ENCODE measurements at regions not wholly inside any gene's neighbourhood (a gene's known extent, or its start where the extent isn't known, plus 50 kb on each side); places are given as distances from the start of the nearest gene placed in this dataset.

DNA sequence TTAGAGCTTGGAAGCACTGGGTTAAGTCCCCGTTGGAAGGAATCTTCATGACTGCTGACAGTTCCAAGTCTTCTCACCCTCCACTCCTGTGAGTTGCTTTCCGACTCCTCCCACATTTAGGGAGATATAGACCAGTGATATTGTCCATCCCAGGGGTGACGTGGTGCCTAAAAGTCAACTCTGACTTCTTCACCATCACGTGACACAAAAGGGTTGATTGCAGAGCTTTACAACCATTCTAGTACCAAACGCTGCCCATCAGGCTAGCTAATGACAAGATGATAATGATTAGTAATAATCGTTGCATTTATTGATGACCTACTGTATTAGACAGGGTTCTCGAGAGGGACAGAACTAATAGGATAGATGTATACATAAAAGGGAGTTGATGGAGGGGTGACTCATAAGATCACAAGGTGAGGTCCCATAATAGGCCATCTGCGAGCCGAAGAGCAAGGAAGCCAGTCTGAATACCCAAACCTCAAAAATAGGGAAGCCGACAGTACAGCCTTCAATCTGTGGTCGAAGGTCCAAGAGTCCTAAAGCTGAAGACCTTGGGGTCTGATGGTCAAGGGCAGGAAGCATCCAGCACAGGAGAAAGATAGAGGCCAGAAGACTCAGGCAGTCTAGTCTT, 85.3 kb upstream of the CARD11 start:
- H4K20me1 ChIP-seq (ENCODE audit: insufficient read depth, low read length): no peaks in the 10 kb centered on the region
- H3K27me3 ChIP-seq (replicated peaks; ENCODE audit: insufficient read depth, low read length): no peaks in the 10 kb centered on the region
- H2AFZ ChIP-seq (ENCODE audit: low read length): no peak overlapping the region
- no peaks in the 10 kb centered on the region for H3K36me3 ChIP-seq (replicated peaks; ENCODE audit: insufficient read depth, low read length)
- TF ChIP-seq EZH2 (optimal IDR thresholded peaks at IDR 0.05; ENCODE audit: low read depth, low read length): no peak
- TF ChIP-seq, protein P1, sequence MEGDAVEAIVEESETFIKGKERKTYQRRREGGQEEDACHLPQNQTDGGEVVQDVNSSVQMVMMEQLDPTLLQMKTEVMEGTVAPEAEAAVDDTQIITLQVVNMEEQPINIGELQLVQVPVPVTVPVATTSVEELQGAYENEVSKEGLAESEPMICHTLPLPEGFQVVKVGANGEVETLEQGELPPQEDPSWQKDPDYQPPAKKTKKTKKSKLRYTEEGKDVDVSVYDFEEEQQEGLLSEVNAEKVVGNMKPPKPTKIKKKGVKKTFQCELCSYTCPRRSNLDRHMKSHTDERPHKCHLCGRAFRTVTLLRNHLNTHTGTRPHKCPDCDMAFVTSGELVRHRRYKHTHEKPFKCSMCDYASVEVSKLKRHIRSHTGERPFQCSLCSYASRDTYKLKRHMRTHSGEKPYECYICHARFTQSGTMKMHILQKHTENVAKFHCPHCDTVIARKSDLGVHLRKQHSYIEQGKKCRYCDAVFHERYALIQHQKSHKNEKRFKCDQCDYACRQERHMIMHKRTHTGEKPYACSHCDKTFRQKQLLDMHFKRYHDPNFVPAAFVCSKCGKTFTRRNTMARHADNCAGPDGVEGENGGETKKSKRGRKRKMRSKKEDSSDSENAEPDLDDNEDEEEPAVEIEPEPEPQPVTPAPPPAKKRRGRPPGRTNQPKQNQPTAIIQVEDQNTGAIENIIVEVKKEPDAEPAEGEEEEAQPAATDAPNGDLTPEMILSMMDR (IDR thresholded peaks at IDR 0.05; ENCODE audit: low read length): no peak
- TF ChIP-seq EZH2phosphoT487 (IDR thresholded peaks at IDR 0.05; ENCODE audit: low read length): no peak
- H3K9ac ChIP-seq (ENCODE audit: low read length): no peak overlapping the region
- no peaks in the 10 kb centered on the region for H3K79me2 ChIP-seq (ENCODE audit: low read length)
- H3F3A ChIP-seq (ENCODE audit: insufficient read depth, low read length): no peaks in the 10 kb centered on the region
- H3K4me2 ChIP-seq (ENCODE audit: low read depth, low read length): no peak overlapping the region
- no peaks in the 10 kb centered on the region for H3K9me3 ChIP-seq (replicated peaks; ENCODE audit: insufficient read depth, low read length)
- H3K4me3 ChIP-seq (ENCODE audit: low read length): no peak overlapping the region
- no peak for DNase-seq
- no peak overlapping the region for H3K27ac ChIP-seq (ENCODE audit: low read length)
- H3K4me1 ChIP-seq (ENCODE audit: low read length): no peaks in the 10 kb centered on the region
- no peaks in the 10 kb centered on the region for H3K9me2 ChIP-seq (replicated peaks; ENCODE audit: insufficient read depth, low read length)

DNA sequence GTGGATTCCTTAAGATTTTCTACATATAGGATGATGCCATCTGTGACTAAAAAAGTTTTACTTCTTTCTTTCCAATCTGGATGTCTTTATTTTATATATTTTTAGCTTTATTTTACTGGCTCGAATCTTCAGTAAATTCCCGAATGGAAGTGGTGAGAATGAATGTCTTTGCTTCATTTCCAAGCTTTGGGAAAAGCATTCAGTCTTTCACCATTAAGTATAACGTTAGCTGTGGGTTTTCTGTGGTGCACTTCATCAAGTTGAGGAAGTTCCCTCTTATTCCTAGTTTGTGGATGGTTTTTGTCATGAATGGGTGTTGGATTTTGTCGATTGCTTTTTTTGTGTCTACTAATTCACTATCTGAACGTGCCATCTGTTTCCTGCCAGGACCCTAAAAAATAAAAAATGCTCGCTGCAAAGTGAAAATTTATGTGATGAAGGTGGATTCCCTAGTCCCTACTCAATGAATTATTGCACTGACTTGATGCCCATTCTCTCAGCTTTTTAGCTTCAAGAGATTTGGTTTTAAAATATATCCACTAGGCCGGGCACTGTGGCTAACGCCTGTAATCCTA, 90.2 kb upstream of the CARD11 start:
- H3K27me3 ChIP-seq (replicated peaks; ENCODE audit: insufficient read depth, low read length): no peaks in the 10 kb centered on the region
- H4K20me1 ChIP-seq (ENCODE audit: insufficient read depth, low read length): no peaks in the 10 kb centered on the region
- no peak for DNase-seq
- no peak for TF ChIP-seq EZH2 (optimal IDR thresholded peaks at IDR 0.05; ENCODE audit: low read depth, low read length)
- TF ChIP-seq EZH2phosphoT487 (IDR thresholded peaks at IDR 0.05; ENCODE audit: low read length): no peak
- TF ChIP-seq, protein P1 (IDR thresholded peaks at IDR 0.05; ENCODE audit: low read length): no peak
- H3K9me2 ChIP-seq (replicated peaks; ENCODE audit: insufficient read depth, low read length): no peaks in the 10 kb centered on the region
- no peaks in the 10 kb centered on the region for H3K9me3 ChIP-seq (replicated peaks; ENCODE audit: insufficient read depth, low read length)
- no peak overlapping the region for H3K9ac ChIP-seq (ENCODE audit: low read length)
- H3K4me3 ChIP-seq (ENCODE audit: low read length): no peak overlapping the region
- H3K79me2 ChIP-seq (ENCODE audit: low read length): no peaks in the 10 kb centered on the region
- no peaks in the 10 kb centered on the region for H3K4me1 ChIP-seq (ENCODE audit: low read length)
- no peak overlapping the region for H3K27ac ChIP-seq (ENCODE audit: low read length)
- H3K4me2 ChIP-seq (ENCODE audit: low read depth, low read length): no peak overlapping the region
- no peak overlapping the region for H2AFZ ChIP-seq (ENCODE audit: low read length)
- H3K36me3 ChIP-seq (replicated peaks; ENCODE audit: insufficient read depth, low read length): no peaks in the 10 kb centered on the region
- no peaks in the 10 kb centered on the region for H3F3A ChIP-seq (ENCODE audit: insufficient read depth, low read length)

DNA sequence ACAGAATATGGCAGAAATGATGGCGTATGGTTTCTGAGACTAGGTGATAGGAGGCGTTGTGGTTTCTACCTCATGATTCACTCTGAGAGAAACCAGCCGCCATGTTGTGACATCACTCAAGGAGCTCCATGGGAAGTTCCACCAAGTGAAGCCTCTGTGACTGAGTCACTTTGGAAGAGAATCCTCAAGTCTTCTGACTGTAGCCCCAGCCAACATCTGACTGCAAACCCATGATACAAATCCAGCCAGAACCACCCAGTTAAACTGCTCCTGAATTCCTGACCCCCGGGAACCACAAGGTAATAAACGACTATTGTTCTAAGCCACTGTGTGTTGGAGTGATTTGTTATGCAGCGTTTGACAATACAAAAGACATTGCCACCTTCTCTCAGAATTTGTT, 91.1 kb upstream of the CARD11 start:
- Histone ChIP-seq H3K4me1 (ENCODE audit: low read length) (no peaks in the 10 kb centered on the region), H2AFZ (ENCODE audit: low read length) (no peak overlapping the region), H3K4me3 (ENCODE audit: low read length) (no peak overlapping the region), H3K4me2 (ENCODE audit: low read depth, low read length) (no peak overlapping the region), H3K9ac (ENCODE audit: low read length) (no peak overlapping the region), H3K27ac (ENCODE audit: low read length) (no peak overlapping the region), H3K27me3 (replicated peaks; ENCODE audit: insufficient read depth, low read length) (no peaks in the 10 kb centered on the region), H3F3A (ENCODE audit: insufficient read depth, low read length) (no peaks in the 10 kb centered on the region), H3K9me2 (replicated peaks; ENCODE audit: insufficient read depth, low read length) (no peaks in the 10 kb centered on the region), H3K9me3 (replicated peaks; ENCODE audit: insufficient read depth, low read length) (no peaks in the 10 kb centered on the region), H3K79me2 (ENCODE audit: low read length) (no peaks in the 10 kb centered on the region), H4K20me1 (ENCODE audit: insufficient read depth, low read length) (no peaks in the 10 kb centered on the region), H3K36me3 (replicated peaks; ENCODE audit: insufficient read depth, low read length) (no peaks in the 10 kb centered on the region)
- TF ChIP-seq, protein P1 (IDR thresholded peaks at IDR 0.05; ENCODE audit: low read length): no peak
- TF ChIP-seq EZH2 (optimal IDR thresholded peaks at IDR 0.05; ENCODE audit: low read depth, low read length): no peak
- TF ChIP-seq EZH2phosphoT487 (IDR thresholded peaks at IDR 0.05; ENCODE audit: low read length): no peak
- DNase-seq: no peak

Data from MM.1S (cell line).